PC-9 (cell line): ENCODE measurements at regions not wholly inside any gene's neighbourhood (a gene's known extent, or its start where the extent isn't known, plus 50 kb on each side); places are given as distances from the start of the nearest gene placed in this dataset.

Experiments used
- CTCF ChIP-seq: fragments of 200-600 bp; sonication (generic); conservative IDR thresholded peaks from 2 replicates; pipeline ENCODE4 v1.6.1; 2017; ENCODE audit warnings: mixed run types, antibody characterized with exemption, mild to moderate bottlenecking, moderate library complexity
- EZH2 ChIP-seq: fragments of 200-600 bp; sonication (generic); IDR thresholded peaks from 2 replicates; pipeline ENCODE4 v1.8.0; 2017; ENCODE audit warnings: antibody characterized with exemption, low read depth

- TF ChIP-seq CTCF, result no peak
- no peak for TF ChIP-seq EZH2
Observed at GRCh38 chr13:72259528-72259927, 392.5 kb upstream of the DACH1 start.
